Choroid plexus epithelial cell (primary cell): ENCODE measurements at regions not wholly inside any gene's neighbourhood (a gene's known extent, or its start where the extent isn't known, plus 50 kb on each side); places are given as distances from the start of the nearest gene placed in this dataset.

Source experiments
- DNase-seq: peaks from one replicate; pipeline ENCODE4 v3.0.0-alpha.2; 2010; ENCODE audit warnings: low read depth
- H3K4me3 ChIP-seq: 2 replicates; pipeline ENCODE4 v1.5.1; 2011; ENCODE audit warnings: low read depth, mild to moderate bottlenecking, control low read depth, low read length, moderate library complexity
- CTCF ChIP-seq: conservative IDR thresholded peaks from 2 replicates; pipeline ENCODE4 v1.5.1; 2011; ENCODE audit warnings: low read depth, mild to moderate bottlenecking, control low read depth, inconsistent platforms, low read length, moderate library complexity

GRCh38 chrX:129188231-129188630 is 335.1 kb downstream of the SMARCA1 start:
- no peak for DNase-seq
- no peak overlapping the region for H3K4me3 ChIP-seq
- TF ChIP-seq CTCF: no peak

- DNase-seq: no peak
- no peak overlapping the region for H3K4me3 ChIP-seq
- no peak for TF ChIP-seq CTCF
Measured at GRCh38 chrX:129176710-129177109, 346.6 kb downstream of the SMARCA1 start.

- TF ChIP-seq CTCF: no peak
- no peak for DNase-seq
- H3K4me3 ChIP-seq: no peak overlapping the region
Measured at GRCh38 chrX:129161108-129161507, 362.2 kb downstream of the SMARCA1 start.

GRCh38 chrX:129158505-129158904 is 364.8 kb downstream of the SMARCA1 start:
- no peak overlapping the region for H3K4me3 ChIP-seq
- TF ChIP-seq CTCF: no peak
- no peak for DNase-seq

GRCh38 chrX:129145840-129146272 is 377.4 kb downstream of the SMARCA1 start:
- H3K4me3 ChIP-seq: no peak overlapping the region
- DNase-seq: no peak
- no peak for TF ChIP-seq CTCF

GRCh38 chrX:129145385-129145784 is 377.9 kb downstream of the SMARCA1 start:
- H3K4me3 ChIP-seq: no peak overlapping the region
- DNase-seq: no peak
- TF ChIP-seq CTCF: no peak

GRCh38 chrX:129144172-129145038 is 378.9 kb downstream of the SMARCA1 start:
- no peak for TF ChIP-seq CTCF
- H3K4me3 ChIP-seq: no peak overlapping the region
- no peak for DNase-seq
